Esophagus muscularis mucosa (tissue), 4 donors: ENCODE measurements at regions not wholly inside any gene's neighbourhood (a gene's known extent, or its start where the extent isn't known, plus 50 kb on each side); places are given as distances from the start of the nearest gene placed in this dataset.
"Not testable (repeated sequence)": the region's sequence is repeated elsewhere in the genome, so short reads cannot be mapped to it uniquely, and the experiment has no call there.

Source experiments
- DNase-seq: peaks from one replicate; pipeline ENCODE4 v3.0.0-alpha.2; 2017; ENCODE audit errors: extremely low spot score
- H3K27ac ChIP-seq, 4 donors: fragments of 200-600 bp; sonication (generic); replicated peaks in 1 of 4; 1 replicate in 3 of 4; 2 replicates in 1 of 4; pipeline ENCODE4 v1.5.1; 2016 to 2019; ENCODE audit warnings: mild to moderate bottlenecking in 1 of 4
- H3K27me3 ChIP-seq, 4 donors: fragments of 200-600 bp; sonication (generic); one replicate each; pipeline versions ENCODE4 v1.5.1 to v1.6.0; 2016 to 2019
- H3K36me3 ChIP-seq, 4 donors: fragments of 200-600 bp; sonication (generic); one replicate each; pipeline ENCODE4 v1.5.1; 2016 to 2019
- H3K4me1 ChIP-seq, 4 donors: fragments of 200-600 bp; sonication (generic); one replicate each; pipeline ENCODE4 v1.5.1; 2016 to 2019
- H3K4me3 ChIP-seq, 4 donors: fragments of 200-600 bp; sonication (generic); 1 replicate in 2 of 4; 2 replicates in 2 of 4; pipeline ENCODE4 v1.5.1; 2016 to 2019; ENCODE audit warnings: mild to moderate bottlenecking in 4 of 4, moderate library complexity in 1 of 4
- H3K9me3 ChIP-seq, 4 donors: fragments of 200-600 bp; sonication (generic); 1 replicate in 3 of 4; 2 replicates in 1 of 4; pipeline ENCODE4 v1.5.1; 2016 to 2019
- EP300 ChIP-seq: sonication (generic); formaldehyde crosslinking; IDR thresholded peaks from one replicate; pipeline ENCODE4 v1.6.1; 2017; ENCODE audit warnings: antibody characterized with exemption
- POLR2A ChIP-seq: fragments of 450-650 bp; IDR thresholded peaks from one replicate; pipeline ENCODE4 v1.6.1; 2017; ENCODE audit warnings: antibody characterized with exemption, moderate library complexity, mild to moderate bottlenecking, low read depth
- POLR2AphosphoS5 ChIP-seq, 2 donors: sonication (generic); formaldehyde crosslinking; IDR thresholded peaks; one replicate each; pipeline ENCODE4 v1.6.1; 2017; ENCODE audit warnings: antibody characterized with exemption in 2 of 2
- WGBS: methylation state at CpG from one replicate; pipeline ENCODE4 v1.1.5; 2018; 5-methylcytosine and 5-hydroxymethylcytosine counted together
- intact Hi-C: fragments of 100-400 bp; cut with DNase I; formaldehyde crosslinking; loops from one replicate; pipeline ENCODE4 v1.15.1; 2023
- TF ChIP-seq, protein P1 (sequence below), 3 experiments: fragments of 200-600 bp in 2 of 3; fragments of 450-650 bp in 1 of 3; sonication (generic) in 2 of 3; IDR thresholded peaks; one replicate each; pipeline ENCODE4 v1.5.1; 2017 to 2019; ENCODE audit warnings: antibody characterized with exemption in 3 of 3, mild to moderate bottlenecking in 2 of 3, moderate library complexity in 1 of 3

DNA sequence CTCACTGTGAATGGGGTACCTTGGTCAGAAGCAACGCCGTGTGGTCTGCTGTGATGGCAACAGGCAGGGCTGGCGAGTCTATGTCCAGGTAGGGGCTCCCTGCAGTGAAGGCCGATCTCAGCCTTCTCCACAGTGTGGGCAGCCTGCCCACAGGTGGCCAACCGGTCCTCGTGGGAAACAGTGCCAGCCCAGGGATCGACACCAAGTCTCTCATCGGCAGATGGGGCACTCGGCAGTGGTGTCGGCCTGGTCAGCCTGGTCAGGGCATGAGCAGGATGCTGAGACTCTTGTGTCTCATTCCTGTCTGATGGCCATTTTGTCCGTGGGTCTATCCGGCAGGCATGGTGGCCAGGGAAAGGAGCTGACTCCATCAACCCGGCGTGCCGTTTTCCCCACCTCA is 92.2 kb downstream of the TNFRSF13B start:
- Histone ChIP-seq H3K36me3 (no peaks in the 10 kb centered on the region), H3K9me3 (peaks cover 0 to 7% (median 0%) of the 10 kb centered on the region in 4 donors), H3K4me1 (no peaks in the 10 kb centered on the region), H3K4me3 (no peak overlapping the region), H3K27ac (no peak overlapping the region), H3K27me3 (no peaks in the 10 kb centered on the region)
- 98% methylated on average over 7 of the region's 15 CpGs for WGBS
- intact Hi-C loops = no loop called here
- TF ChIP-seq EP300 (no peak), POLR2A (no peak), POLR2AphosphoS5 (IDR thresholded peaks at IDR 0.05) (no peak)
- TF ChIP-seq, protein P1, sequence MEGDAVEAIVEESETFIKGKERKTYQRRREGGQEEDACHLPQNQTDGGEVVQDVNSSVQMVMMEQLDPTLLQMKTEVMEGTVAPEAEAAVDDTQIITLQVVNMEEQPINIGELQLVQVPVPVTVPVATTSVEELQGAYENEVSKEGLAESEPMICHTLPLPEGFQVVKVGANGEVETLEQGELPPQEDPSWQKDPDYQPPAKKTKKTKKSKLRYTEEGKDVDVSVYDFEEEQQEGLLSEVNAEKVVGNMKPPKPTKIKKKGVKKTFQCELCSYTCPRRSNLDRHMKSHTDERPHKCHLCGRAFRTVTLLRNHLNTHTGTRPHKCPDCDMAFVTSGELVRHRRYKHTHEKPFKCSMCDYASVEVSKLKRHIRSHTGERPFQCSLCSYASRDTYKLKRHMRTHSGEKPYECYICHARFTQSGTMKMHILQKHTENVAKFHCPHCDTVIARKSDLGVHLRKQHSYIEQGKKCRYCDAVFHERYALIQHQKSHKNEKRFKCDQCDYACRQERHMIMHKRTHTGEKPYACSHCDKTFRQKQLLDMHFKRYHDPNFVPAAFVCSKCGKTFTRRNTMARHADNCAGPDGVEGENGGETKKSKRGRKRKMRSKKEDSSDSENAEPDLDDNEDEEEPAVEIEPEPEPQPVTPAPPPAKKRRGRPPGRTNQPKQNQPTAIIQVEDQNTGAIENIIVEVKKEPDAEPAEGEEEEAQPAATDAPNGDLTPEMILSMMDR (IDR thresholded peaks at IDR 0.05) = no peak
- no peak for DNase-seq

DNA sequence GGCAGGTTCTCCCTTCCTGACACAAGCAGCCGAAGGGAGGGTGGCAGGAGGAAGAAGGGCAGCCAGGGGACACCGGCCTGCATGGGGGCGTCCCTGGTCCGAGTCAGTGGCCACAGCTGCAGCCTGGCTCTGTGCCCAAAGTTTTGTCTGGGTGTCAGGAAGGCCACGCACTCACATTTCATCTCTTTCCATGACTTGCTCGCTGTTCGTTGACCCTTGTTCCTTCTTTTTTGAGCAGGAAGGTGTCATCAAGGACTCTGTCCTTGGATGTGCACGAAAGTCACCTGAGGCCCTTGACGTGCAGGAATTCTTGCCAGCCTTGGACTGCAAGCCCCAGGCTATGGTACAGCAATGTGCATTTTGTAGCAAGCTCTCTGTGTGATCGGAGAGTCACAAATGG is 93.3 kb downstream of the TNFRSF13B start:
- peaks cover 0 to 3% (median 0%) of the 10 kb centered on the region in 4 donors for H3K27me3 ChIP-seq
- no peak for DNase-seq
- no peak overlapping the region for H3K4me3 ChIP-seq
- 82% methylated on average over 10 of the region's 10 CpGs for WGBS
- H3K27ac ChIP-seq = no peak overlapping the region
- peaks cover 0 to 7% (median 0%) of the 10 kb centered on the region in 4 donors for H3K9me3 ChIP-seq
- no peaks in the 10 kb centered on the region for H3K36me3 ChIP-seq
- no peaks in the 10 kb centered on the region for H3K4me1 ChIP-seq
- TF ChIP-seq, protein P1 (IDR thresholded peaks at IDR 0.05) = no peak
- no peak for TF ChIP-seq POLR2AphosphoS5 (IDR thresholded peaks at IDR 0.05)
- TF ChIP-seq EP300 = no peak
- TF ChIP-seq POLR2A = no peak
- intact Hi-C loops = no loop called here

DNA sequence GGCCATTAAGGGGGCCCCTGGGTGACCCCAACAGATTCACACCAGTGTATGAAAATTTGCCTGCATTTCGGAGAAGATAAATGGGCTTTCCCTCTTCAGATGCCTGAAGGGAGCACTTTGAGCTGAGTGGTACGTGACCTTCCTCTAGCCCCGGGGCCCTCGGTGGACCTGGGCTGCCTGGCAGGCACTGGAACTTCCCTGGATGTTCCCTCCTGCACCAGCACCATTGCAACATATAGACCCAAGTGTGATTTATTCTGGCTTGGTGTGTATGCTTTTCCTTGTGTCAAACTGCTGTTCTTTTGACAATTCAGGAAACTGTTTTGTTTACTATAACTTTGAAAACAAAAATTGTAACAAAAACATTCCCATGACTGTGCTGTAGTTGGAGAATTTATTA is 93.8 kb downstream of the TNFRSF13B start:
- no peaks in the 10 kb centered on the region for H3K36me3 ChIP-seq
- H3K4me3 ChIP-seq = no peak overlapping the region
- TF ChIP-seq EP300 (no peak), POLR2A (no peak), POLR2AphosphoS5 (IDR thresholded peaks at IDR 0.05) (no peak)
- TF ChIP-seq, protein P1 (IDR thresholded peaks at IDR 0.05) = no peak
- H3K9me3 ChIP-seq = peaks cover 0 to 7% (median 0%) of the 10 kb centered on the region in 4 donors
- no peak overlapping the region for H3K27ac ChIP-seq
- no peak for DNase-seq
- H3K4me1 ChIP-seq = no peaks in the 10 kb centered on the region
- intact Hi-C loops = no loop called here
- peaks cover 0 to 8% (median 0%) of the 10 kb centered on the region in 4 donors for H3K27me3 ChIP-seq
- 86% methylated on average over 3 of the region's 4 CpGs for WGBS

DNA sequence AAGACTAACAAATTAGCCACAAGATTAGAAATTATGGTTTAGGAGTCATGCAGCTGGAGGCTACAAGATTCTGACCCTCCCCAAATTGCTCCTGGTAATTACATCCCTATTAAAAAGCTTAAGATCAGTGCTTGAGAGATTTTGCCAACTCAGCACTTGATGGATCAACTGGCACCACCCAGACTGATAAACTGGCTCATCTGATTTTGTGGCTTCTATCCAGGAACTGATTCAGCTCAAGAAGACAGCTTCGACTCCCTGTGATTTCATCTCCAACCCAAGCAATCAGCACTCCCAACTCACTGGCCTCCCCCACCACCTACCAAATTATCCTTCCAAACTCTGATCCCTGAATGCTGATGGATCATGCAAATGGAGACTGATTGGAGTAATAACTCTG is 94.8 kb downstream of the TNFRSF13B start:
- Histone ChIP-seq H3K4me3 (no peak overlapping the region), H3K36me3 (no peaks in the 10 kb centered on the region), H3K4me1 (no peaks in the 10 kb centered on the region), H3K27ac (no peak overlapping the region), H3K9me3 (peaks cover 0 to 7% (median 0%) of the 10 kb centered on the region in 4 donors), H3K27me3 (peaks cover 0 to 10% (median 0%) of the 10 kb centered on the region in 4 donors)
- no peak for TF ChIP-seq POLR2AphosphoS5 (IDR thresholded peaks at IDR 0.05)
- no peak for TF ChIP-seq EP300
- TF ChIP-seq, protein P1 (IDR thresholded peaks at IDR 0.05) = no peak
- TF ChIP-seq POLR2A = no peak
- no peak for DNase-seq
- 73% methylated on average over 1 of the region's 1 CpG for WGBS
- intact Hi-C loops = no loop called here

DNA sequence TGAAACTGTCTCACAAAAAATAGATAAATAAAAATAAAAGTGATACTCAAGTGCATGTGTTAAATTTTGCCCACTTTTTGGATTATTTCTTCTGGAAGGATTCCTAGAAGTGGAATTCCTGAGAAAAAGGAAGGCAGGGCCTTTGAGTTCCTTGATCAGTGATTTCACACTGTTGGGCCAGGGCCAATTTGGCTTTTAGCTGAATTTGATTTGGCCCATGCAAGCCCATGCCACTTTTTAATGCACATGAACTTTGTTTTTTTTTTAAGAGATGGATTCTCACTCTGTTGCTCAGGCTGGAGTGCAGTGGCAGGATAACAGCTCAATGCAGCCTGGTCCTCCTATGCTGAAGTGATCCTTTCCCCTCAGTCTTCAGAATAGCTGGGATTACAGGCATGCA is 96.3 kb downstream of the TNFRSF13B start:
- H3K27ac ChIP-seq = no peak overlapping the region
- intact Hi-C loops = no loop called here
- H3K4me1 ChIP-seq = no peaks in the 10 kb centered on the region
- DNase-seq = no peak
- peaks cover 0 to 10% (median 0%) of the 10 kb centered on the region in 4 donors for H3K27me3 ChIP-seq
- peaks cover 0 to 7% (median 0%) of the 10 kb centered on the region in 4 donors for H3K9me3 ChIP-seq
- H3K4me3 ChIP-seq = no peak overlapping the region
- no peak for TF ChIP-seq POLR2AphosphoS5 (IDR thresholded peaks at IDR 0.05)
- TF ChIP-seq, protein P1 (IDR thresholded peaks at IDR 0.05) = no peak
- no peak for TF ChIP-seq POLR2A
- no peak for TF ChIP-seq EP300
- no peaks in the 10 kb centered on the region for H3K36me3 ChIP-seq

DNA sequence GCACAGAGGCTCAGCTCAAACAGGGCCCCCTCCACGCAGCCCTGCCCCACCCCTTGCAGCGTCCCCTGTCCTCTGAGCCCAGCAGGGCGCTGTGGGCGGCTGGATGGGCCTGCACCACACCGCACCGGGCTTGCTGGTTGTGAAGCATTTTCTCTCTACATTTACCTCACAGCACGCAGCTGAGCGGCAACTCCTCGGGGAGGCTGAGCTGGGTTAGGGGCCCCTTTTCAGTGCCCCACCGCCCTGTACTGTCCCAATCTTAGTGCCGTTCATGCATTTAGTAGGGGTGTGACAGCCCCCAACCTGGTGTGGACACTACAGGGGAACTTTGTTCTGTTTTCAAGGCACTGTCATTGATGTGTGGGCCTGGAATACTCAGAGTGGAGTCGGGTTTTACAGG is 97.7 kb downstream of the TNFRSF13B start:
- H3K9me3 ChIP-seq, H3K36me3 ChIP-seq, H3K4me3 ChIP-seq, H3K27ac ChIP-seq, H3K4me1 ChIP-seq, intact Hi-C loops, DNase-seq: not testable (repeated sequence)
- 78% methylated on average over 8 of the region's 12 CpGs for WGBS
- H3K27me3 ChIP-seq = peaks cover 0 to 10% (median 0%) of the 10 kb centered on the region in 4 donors
